ENCODE measurements at regions not wholly inside any gene's neighbourhood (a gene's known extent, or its start where the extent isn't known, plus 50 kb on each side); places are given as distances from the start of the nearest gene placed in this dataset.

DNA sequence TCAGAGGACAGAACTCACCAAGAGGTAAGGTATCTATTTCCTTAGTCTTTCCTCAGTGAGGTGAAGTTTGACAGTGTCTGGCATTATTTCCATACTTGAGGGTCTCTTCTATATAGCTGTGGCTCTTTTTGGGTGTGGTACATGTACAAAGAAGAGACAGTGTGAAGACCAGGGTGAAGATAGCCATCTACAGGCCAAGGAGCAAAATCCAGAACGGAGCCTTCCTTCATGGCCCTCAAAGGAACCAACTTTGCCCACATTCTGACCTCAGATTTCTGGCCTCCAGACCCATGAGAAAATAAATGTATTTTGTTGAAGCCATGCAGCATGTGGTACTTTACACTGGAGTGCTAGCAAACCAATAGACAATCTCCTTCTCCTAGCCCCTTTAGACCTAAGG lies 858.5 kb upstream of the B3GALT2 start:
- no peak for TF ChIP-seq CTCF (IDR thresholded peaks at IDR 0.05; ENCODE audit: insufficient read depth, low read length)
- TF ChIP-seq POLR2AphosphoS5 (IDR thresholded peaks at IDR 0.05; ENCODE audit: low read depth) = no peak
- TF ChIP-seq GABPA (IDR thresholded peaks at IDR 0.05; ENCODE audit: low read depth) = no peak

Measured in HL-60 (cell line).